COLO668 (cell line): ENCODE measurements at regions not wholly inside any gene's neighbourhood (a gene's known extent, or its start where the extent isn't known, plus 50 kb on each side); places are given as distances from the start of the nearest gene placed in this dataset.
"Not testable (repeated sequence)": the region's sequence is repeated elsewhere in the genome, so short reads cannot be mapped to it uniquely, and the experiment has no call there.

Experiments
- DNase-seq: peaks from one replicate; lab custom pipeline; 2025; ENCODE audit not compliant: unreplicated experiment; lab: John Stamatoyannopoulos, UW

- DNase-seq, result no peak
Observed at GRCh38 chr7:156547884-156548561, 92.6 kb upstream of the RNF32 start.

GRCh38 chr7:156545979-156546378 is 94.6 kb upstream of the RNF32 start:
- DNase-seq, result no peak

- DNase-seq, result peak; percentile 14
Observed at GRCh38 chr7:156544919-156545715, 95.5 kb upstream of the RNF32 start.

GRCh38 chr7:156543699-156544598 is 96.6 kb upstream of the RNF32 start:
- DNase-seq, result no peak

- no peak for DNase-seq
Observed at GRCh38 chr7:156540619-156541165, 99.9 kb upstream of the RNF32 start.

GRCh38 chr7:156539999-156540398 is 100.6 kb upstream of the RNF32 start:
- DNase-seq, result no peak

- no peak for DNase-seq
Observed at GRCh38 chr7:156537006-156537405, 103.6 kb upstream of the RNF32 start.

- no peak for DNase-seq
Observed at GRCh38 chr7:156534925-156535324, 105.6 kb upstream of the RNF32 start.

- no peak for DNase-seq
Observed at GRCh38 chr7:156533964-156534363, 106.6 kb upstream of the RNF32 start.

GRCh38 chr7:156533420-156533819 is 107.2 kb upstream of the RNF32 start:
- DNase-seq, result no peak

GRCh38 chr7:156532016-156532602 is 108.5 kb upstream of the RNF32 start:
- DNase-seq, result no peak

GRCh38 chr7:156529956-156530355 is 110.6 kb upstream of the RNF32 start:
- no peak for DNase-seq

- no peak for DNase-seq
Observed at GRCh38 chr7:156527458-156527890, 113.1 kb upstream of the RNF32 start.

- no peak for DNase-seq
Observed at GRCh38 chr7:156524818-156525597, 115.6 kb upstream of the RNF32 start.

GRCh38 chr7:156523447-156524048 is 117.0 kb upstream of the RNF32 start:
- DNase-seq, result no peak

GRCh38 chr7:156522801-156523200 is 117.8 kb upstream of the RNF32 start:
- no peak for DNase-seq

GRCh38 chr7:156519070-156519469 is 121.5 kb upstream of the RNF32 start:
- DNase-seq, result no peak

GRCh38 chr7:156518466-156518865 is 122.1 kb upstream of the RNF32 start:
- no peak for DNase-seq

GRCh38 chr7:156517858-156518257 is 122.7 kb upstream of the RNF32 start:
- DNase-seq, result not testable (repeated sequence)
